ENCODE measurements at regions not wholly inside any gene's neighbourhood (a gene's known extent, or its start where the extent isn't known, plus 50 kb on each side); places are given as distances from the start of the nearest gene placed in this dataset.

- no peak for TF ChIP-seq TAF1 (IDR thresholded peaks at IDR 0.05; ENCODE audit: borderline replicate concordance, low read depth, low read length)
- no peak for TF ChIP-seq POLR2A (IDR thresholded peaks at IDR 0.05; ENCODE audit: low read depth, low read length)
- no peak for TF ChIP-seq POLR2AphosphoS5 (IDR thresholded peaks at IDR 0.05; ENCODE audit: low read depth, low read length)
- DNase-seq (ENCODE audit: insufficient read length) (no peak), FAIRE-seq (no peak)
Observed at GRCh38 chr12:69123311-69123710, 116.1 kb upstream of the CPSF6 start.

- TF ChIP-seq POLR2AphosphoS5 (IDR thresholded peaks at IDR 0.05; ENCODE audit: low read depth, low read length) (no peak), TAF1 (IDR thresholded peaks at IDR 0.05; ENCODE audit: borderline replicate concordance, low read depth, low read length) (no peak), POLR2A (IDR thresholded peaks at IDR 0.05; ENCODE audit: low read depth, low read length) (no peak)
- DNase-seq (ENCODE audit: insufficient read length) (no peak), FAIRE-seq (no peak)
Observed at GRCh38 chr12:69123919-69124638, 115.3 kb upstream of the CPSF6 start.

- no peak for TF ChIP-seq TAF1 (IDR thresholded peaks at IDR 0.05; ENCODE audit: borderline replicate concordance, low read depth, low read length)
- TF ChIP-seq POLR2AphosphoS5 (IDR thresholded peaks at IDR 0.05; ENCODE audit: low read depth, low read length), result no peak
- TF ChIP-seq POLR2A (IDR thresholded peaks at IDR 0.05; ENCODE audit: low read depth, low read length), result no peak
- DNase-seq (ENCODE audit: insufficient read length) (no peak), FAIRE-seq (no peak)
Observed at GRCh38 chr12:69129017-69129416, 110.4 kb upstream of the CPSF6 start.

GRCh38 chr12:69129564-69129963 lies 109.8 kb upstream of the CPSF6 start:
- FAIRE-seq (no peak), DNase-seq (ENCODE audit: insufficient read length) (no peak)
- TF ChIP-seq TAF1 (IDR thresholded peaks at IDR 0.05; ENCODE audit: borderline replicate concordance, low read depth, low read length) (no peak), POLR2A (IDR thresholded peaks at IDR 0.05; ENCODE audit: low read depth, low read length) (no peak), POLR2AphosphoS5 (IDR thresholded peaks at IDR 0.05; ENCODE audit: low read depth, low read length) (no peak)

- FAIRE-seq, result no peak
- TF ChIP-seq TAF1 (IDR thresholded peaks at IDR 0.05; ENCODE audit: borderline replicate concordance, low read depth, low read length), result no peak
- no peak for TF ChIP-seq POLR2A (IDR thresholded peaks at IDR 0.05; ENCODE audit: low read depth, low read length)
- TF ChIP-seq POLR2AphosphoS5 (IDR thresholded peaks at IDR 0.05; ENCODE audit: low read depth, low read length), result no peak
- DNase-seq (ENCODE audit: insufficient read length), result no peak
Observed at GRCh38 chr12:69130064-69130463, 109.3 kb upstream of the CPSF6 start.

- TF ChIP-seq POLR2AphosphoS5 (IDR thresholded peaks at IDR 0.05; ENCODE audit: low read depth, low read length), result no peak
- no peak for TF ChIP-seq POLR2A (IDR thresholded peaks at IDR 0.05; ENCODE audit: low read depth, low read length)
- TF ChIP-seq TAF1 (IDR thresholded peaks at IDR 0.05; ENCODE audit: borderline replicate concordance, low read depth, low read length), result no peak
- no peak for DNase-seq (ENCODE audit: insufficient read length)
- no peak for FAIRE-seq
Observed at GRCh38 chr12:69131077-69131476, 108.3 kb upstream of the CPSF6 start.

- FAIRE-seq (no peak), DNase-seq (ENCODE audit: insufficient read length) (no peak)
- TF ChIP-seq POLR2AphosphoS5 (IDR thresholded peaks at IDR 0.05; ENCODE audit: low read depth, low read length) (no peak), POLR2A (IDR thresholded peaks at IDR 0.05; ENCODE audit: low read depth, low read length) (no peak), TAF1 (IDR thresholded peaks at IDR 0.05; ENCODE audit: borderline replicate concordance, low read depth, low read length) (no peak)
Observed at GRCh38 chr12:69136931-69137613, 102.3 kb upstream of the CPSF6 start.

- TF ChIP-seq TAF1 (IDR thresholded peaks at IDR 0.05; ENCODE audit: borderline replicate concordance, low read depth, low read length) (no peak), POLR2A (IDR thresholded peaks at IDR 0.05; ENCODE audit: low read depth, low read length) (no peak), POLR2AphosphoS5 (IDR thresholded peaks at IDR 0.05; ENCODE audit: low read depth, low read length) (no peak)
- FAIRE-seq (no peak), DNase-seq (ENCODE audit: insufficient read length) (no peak)
Observed at GRCh38 chr12:69141074-69141473, 98.3 kb upstream of the CPSF6 start.

- TF ChIP-seq TAF1 (IDR thresholded peaks at IDR 0.05; ENCODE audit: borderline replicate concordance, low read depth, low read length) (no peak), POLR2A (IDR thresholded peaks at IDR 0.05; ENCODE audit: low read depth, low read length) (no peak), POLR2AphosphoS5 (IDR thresholded peaks at IDR 0.05; ENCODE audit: low read depth, low read length) (no peak)
- no peak for DNase-seq (ENCODE audit: insufficient read length)
Observed at GRCh38 chr12:69149270-69149669, 90.1 kb upstream of the CPSF6 start.

GRCh38 chr12:69150083-69150795 lies 89.1 kb upstream of the CPSF6 start:
- TF ChIP-seq TAF1 (IDR thresholded peaks at IDR 0.05; ENCODE audit: borderline replicate concordance, low read depth, low read length) (no peak), POLR2A (IDR thresholded peaks at IDR 0.05; ENCODE audit: low read depth, low read length) (no peak), POLR2AphosphoS5 (IDR thresholded peaks at IDR 0.05; ENCODE audit: low read depth, low read length) (no peak)
- no peak for DNase-seq (ENCODE audit: insufficient read length)
- no peak for FAIRE-seq

More at GRCh38 chr12:69149270-69149669, 90.1 kb upstream of the CPSF6 start:
- FAIRE-seq, result no peak

GRCh38 chr12:69150796-69151127 lies 88.6 kb upstream of the CPSF6 start:
- DNase-seq (ENCODE audit: insufficient read length) (no peak), FAIRE-seq (no peak)
- TF ChIP-seq TAF1 (IDR thresholded peaks at IDR 0.05; ENCODE audit: borderline replicate concordance, low read depth, low read length) (no peak), POLR2A (IDR thresholded peaks at IDR 0.05; ENCODE audit: low read depth, low read length) (no peak), POLR2AphosphoS5 (IDR thresholded peaks at IDR 0.05; ENCODE audit: low read depth, low read length) (no peak)
